Stomach (tissue), 8 donors: ENCODE measurements at regions not wholly inside any gene's neighbourhood (a gene's known extent, or its start where the extent isn't known, plus 50 kb on each side); places are given as distances from the start of the nearest gene placed in this dataset.

Experiments used
- DNase-seq, 2 donors: peaks; one replicate each; pipeline versions ENCODE4 v3.0.0 to v3.0.0-alpha.2; 2013 to 2019
- H3K27ac ChIP-seq, 5 donors: fragments of 200-600 bp in 4 of 5; sonication (generic) in 4 of 5; one replicate each; pipeline ENCODE4 v1.5.1; 2013 to 2019; ENCODE audit warnings: mild to moderate bottlenecking in 1 of 5, moderate library complexity in 1 of 5
- H3K27me3 ChIP-seq, 3 donors: fragments of 200-600 bp; sonication (generic); one replicate each; pipeline ENCODE4 v1.5.1; 2017 to 2019; ENCODE audit warnings: mixed run types in 1 of 3
- H3K36me3 ChIP-seq, 4 donors: fragments of 200-600 bp; sonication (generic); 1 replicate in 3 of 4; 2 replicates in 1 of 4; pipeline ENCODE4 v1.5.1; 2016 to 2019
- H3K4me1 ChIP-seq, 4 donors: fragments of 200-600 bp; sonication (generic); one replicate each; pipeline ENCODE4 v1.5.1; 2016 to 2019
- H3K4me3 ChIP-seq, 4 donors: fragments of 200-600 bp; sonication (generic) in 3 of 4; one replicate each; pipeline ENCODE4 v1.5.1; 2016 to 2019; ENCODE audit warnings: mild to moderate bottlenecking in 1 of 4
- H3K9me3 ChIP-seq, 4 donors: fragments of 200-600 bp; sonication (generic); one replicate each; pipeline ENCODE4 v1.5.1; 2016 to 2019
- CTCF ChIP-seq, 7 experiments: fragments of 450-650 bp in 4 of 7; fragments of 200-600 bp in 3 of 7; sonication (generic) in 3 of 7; IDR thresholded peaks; one replicate each; pipeline ENCODE4 v1.5.1; 2016 to 2019; ENCODE audit warnings: antibody characterized with exemption in 7 of 7, control low read depth in 2 of 7, mild to moderate bottlenecking in 1 of 7
- EP300 ChIP-seq: sonication (generic); formaldehyde crosslinking; IDR thresholded peaks from one replicate; pipeline ENCODE4 v1.6.1; 2017; ENCODE audit warnings: antibody characterized with exemption
- POLR2A ChIP-seq, 4 donors: fragments of 450-650 bp; IDR thresholded peaks; one replicate each; pipeline ENCODE4 v1.6.1; 2016; ENCODE audit warnings: antibody characterized with exemption in 4 of 4, control low read depth in 2 of 4, mild to moderate bottlenecking in 1 of 4, moderate library complexity in 1 of 4
- POLR2AphosphoS5 ChIP-seq, 3 donors: sonication (generic); formaldehyde crosslinking; IDR thresholded peaks; one replicate each; pipeline ENCODE4 v1.6.1; 2016; ENCODE audit warnings: antibody characterized with exemption in 3 of 3
- WGBS, 5 donors: extraction: QIAGEN DNeasy Blood & Tissue Kit in 3 of 5; methylation state at CpG; one replicate each; pipeline versions ENCODE4 v1.1.5 to v1.1.7; 2013 to 2018; 5-methylcytosine and 5-hydroxymethylcytosine counted together
- intact Hi-C: fragments of 100-400 bp; cut with DNase I; formaldehyde crosslinking; loops from one replicate; pipeline ENCODE4 v1.15.1; 2023; ENCODE audit warnings: low total_unique reads
- donor health status: healthy with polysubstance abuse.
- donor health status: Bipolar disorder and iron deficiency.
- donor health status: healthy.

GRCh38 chr10:78407966-78408365 lies 374.3 kb downstream of the RPS24 start:
- Histone ChIP-seq H3K4me3 (no peak overlapping the region), H3K27me3 (peaks cover 0 to 23% (median 5%) of the 10 kb centered on the region in 3 donors), H3K27ac (peak overlapping the region in 3 of 5 donors; percentile 66 to 76 (median 71)), H3K9me3 (no peaks in the 10 kb centered on the region), H3K4me1 (peaks cover 23 to 40% (median 33%) of the 10 kb centered on the region in 4 donors), H3K36me3 (no peaks in the 10 kb centered on the region)
- 82 to 97% (median 92%) methylated on average over 10 of the region's 10 CpGs for WGBS, 5 donors
- TF ChIP-seq CTCF (IDR thresholded peaks at IDR 0.05) (no peak), EP300 (no peak), POLR2AphosphoS5 (IDR thresholded peaks at IDR 0.05) (no peak), POLR2A (IDR thresholded peaks at IDR 0.05) (no peak)
- peak in 1 of 2 donors; percentile 26 for DNase-seq
- intact Hi-C loops: no loop called here

GRCh38 chr10:78408671-78409472 lies 375.2 kb downstream of the RPS24 start:
- Histone ChIP-seq H3K27me3 (peaks cover 0 to 23% (median 5%) of the 10 kb centered on the region in 3 donors), H3K36me3 (no peaks in the 10 kb centered on the region), H3K4me3 (no peak overlapping the region), H3K9me3 (no peaks in the 10 kb centered on the region), H3K27ac (peak overlapping the region; percentile 26 to 76 (median 66)), H3K4me1 (peaks cover 23 to 41% (median 35%) of the 10 kb centered on the region in 4 donors)
- peak; percentile 84 to 90 for DNase-seq
- TF ChIP-seq CTCF (IDR thresholded peaks at IDR 0.05): no peak
- TF ChIP-seq EP300: no peak
- peak in 1 of 3 donors; percentile 38 for TF ChIP-seq POLR2AphosphoS5 (IDR thresholded peaks at IDR 0.05)
- no peak for TF ChIP-seq POLR2A (IDR thresholded peaks at IDR 0.05)
- intact Hi-C loops: no loop called here
- WGBS, 5 donors: 43 to 61% (median 47%) methylated on average over 8 to 12 of the region's 12 CpGs

- DNase-seq: peak in 1 of 2 donors; percentile 11
- intact Hi-C loops: no loop called here
- Histone ChIP-seq H3K36me3 (no peaks in the 10 kb centered on the region), H3K27ac (no peak overlapping the region), H3K9me3 (no peaks in the 10 kb centered on the region), H3K27me3 (peaks cover 0 to 20% (median 5%) of the 10 kb centered on the region in 3 donors), H3K4me1 (peaks cover 23 to 41% (median 35%) of the 10 kb centered on the region in 4 donors), H3K4me3 (no peak overlapping the region)
- no peak for TF ChIP-seq POLR2AphosphoS5 (IDR thresholded peaks at IDR 0.05)
- no peak for TF ChIP-seq CTCF (IDR thresholded peaks at IDR 0.05)
- no peak for TF ChIP-seq POLR2A (IDR thresholded peaks at IDR 0.05)
- no peak for TF ChIP-seq EP300
- 90 to 94% (median 91%) methylated on average over 15 of the region's 15 CpGs for whole genome bisulfite sequencing, 5 donors
These were observed 376.6 kb downstream of the RPS24 start for GRCh38 chr10:78410046-78410965.

GRCh38 chr10:78411716-78412115 lies 378.1 kb downstream of the RPS24 start:
- Histone ChIP-seq H3K27ac (no peak overlapping the region), H3K9me3 (no peaks in the 10 kb centered on the region), H3K27me3 (peaks cover 0 to 6% (median 0%) of the 10 kb centered on the region in 3 donors), H3K4me3 (no peak overlapping the region), H3K4me1 (peaks cover 19 to 32% (median 26%) of the 10 kb centered on the region in 4 donors), H3K36me3 (no peaks in the 10 kb centered on the region)
- TF ChIP-seq POLR2A (IDR thresholded peaks at IDR 0.05) (no peak), POLR2AphosphoS5 (IDR thresholded peaks at IDR 0.05) (no peak), CTCF (IDR thresholded peaks at IDR 0.05) (no peak), EP300 (no peak)
- intact Hi-C loops: no loop called here
- 81 to 91% (median 85%) methylated on average over 2 of the region's 2 CpGs for WGBS, 5 donors
- peak in 1 of 2 donors; percentile 18 for DNase-seq
